OCI-LY3 (cell line): ENCODE measurements at regions not wholly inside any gene's neighbourhood (a gene's known extent, or its start where the extent isn't known, plus 50 kb on each side); places are given as distances from the start of the nearest gene placed in this dataset.

Source experiments
- CTCF ChIP-seq: fragments of 200-600, 300-600 bp; sonication (generic); IDR thresholded peaks from 2 replicates; pipeline ENCODE4 v1.5.1; 2014; ENCODE audit warnings: antibody characterized with exemption, low read length, low read depth
- EZH2phosphoT487 ChIP-seq: fragments of 200-600 bp; shearing (Covaris generic); IDR thresholded peaks from 2 replicates; pipeline ENCODE4 v1.6.1; 2018; ENCODE audit warnings: antibody characterized with exemption, mixed run types, low read depth

DNA sequence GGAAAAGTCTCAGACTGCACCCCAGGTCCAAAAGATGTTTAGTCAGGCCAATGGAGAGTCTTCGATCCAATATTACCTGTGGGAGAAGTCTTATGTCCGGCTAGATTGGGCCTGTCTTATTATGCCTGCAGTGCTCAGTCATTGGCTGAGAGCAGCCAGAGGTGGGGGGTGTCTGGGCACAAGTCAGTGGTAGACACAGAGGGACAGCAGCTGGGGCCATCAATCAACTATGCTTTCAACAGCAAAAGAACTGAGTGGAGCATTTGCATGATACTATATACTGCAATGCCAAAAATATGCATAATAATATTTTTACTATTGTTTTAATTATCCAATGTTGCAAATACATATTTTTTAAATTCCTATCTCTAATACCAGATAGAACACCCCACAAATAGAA lies 298.6 kb upstream of the CDH20 start:
- no peak for TF ChIP-seq CTCF
- no peak for TF ChIP-seq EZH2phosphoT487
